Mucosa of stomach (tissue), 1 donor: ENCODE measurements at regions not wholly inside any gene's neighbourhood (a gene's known extent, or its start where the extent isn't known, plus 50 kb on each side); places are given as distances from the start of the nearest gene placed in this dataset.
"Not testable (repeated sequence)": the region's sequence is repeated elsewhere in the genome, so short reads cannot be mapped to it uniquely, and the experiment has no call there.

Source experiments
- H3K27me3 ChIP-seq: one replicate; pipeline ENCODE4 v1.7.0; 2013; ENCODE audit warnings: mild to moderate bottlenecking, low read length; ENCODE audit not compliant: control insufficient read depth, insufficient read depth
- H3K36me3 ChIP-seq: one replicate; pipeline ENCODE4 v1.7.0; 2013; ENCODE audit warnings: low read length; ENCODE audit not compliant: control insufficient read depth, insufficient read depth
- H3K4me1 ChIP-seq: one replicate; pipeline ENCODE4 v1.7.0; 2013; ENCODE audit warnings: mild to moderate bottlenecking, low read length; ENCODE audit not compliant: control insufficient read depth, insufficient read depth
- H3K4me3 ChIP-seq: one replicate; pipeline ENCODE4 v1.7.0; 2013; ENCODE audit warnings: low read length
- H3K9ac ChIP-seq: one replicate; pipeline ENCODE4 v1.7.0; 2013; ENCODE audit warnings: mild to moderate bottlenecking, low read length, moderate library complexity
- H3K9me3 ChIP-seq: one replicate; pipeline ENCODE4 v1.7.0; 2013; ENCODE audit warnings: mild to moderate bottlenecking, low read length, moderate library complexity; ENCODE audit not compliant: control insufficient read depth
- donor health status: Pancreatic carcinoma.

- Histone ChIP-seq H3K4me1 (no peaks in the 10 kb centered on the region), H3K27me3 (no peaks in the 10 kb centered on the region), H3K4me3 (no peak overlapping the region), H3K9me3 (no peaks in the 10 kb centered on the region), H3K36me3 (no peaks in the 10 kb centered on the region), H3K9ac (no peak overlapping the region)
Observed at GRCh38 chr1:166368030-166368429, 201.2 kb upstream of the FAM78B start.

GRCh38 chr1:166377896-166378295, 211.1 kb upstream of the FAM78B start:
- Histone ChIP-seq H3K36me3 (no peaks in the 10 kb centered on the region), H3K9me3 (no peaks in the 10 kb centered on the region), H3K27me3 (no peaks in the 10 kb centered on the region), H3K4me1 (no peaks in the 10 kb centered on the region), H3K4me3 (no peak overlapping the region), H3K9ac (no peak overlapping the region)

GRCh38 chr1:166378805-166379204, 212.0 kb upstream of the FAM78B start:
- Histone ChIP-seq H3K9ac (no peak overlapping the region), H3K4me3 (no peak overlapping the region), H3K27me3 (no peaks in the 10 kb centered on the region), H3K36me3 (no peaks in the 10 kb centered on the region), H3K4me1 (no peaks in the 10 kb centered on the region), H3K9me3 (no peaks in the 10 kb centered on the region)

- H3K4me1 ChIP-seq: no peaks in the 10 kb centered on the region
- H3K9ac ChIP-seq: no peak overlapping the region
- no peaks in the 10 kb centered on the region for H3K36me3 ChIP-seq
- no peaks in the 10 kb centered on the region for H3K9me3 ChIP-seq
- no peaks in the 10 kb centered on the region for H3K27me3 ChIP-seq
- no peak overlapping the region for H3K4me3 ChIP-seq
Observed at GRCh38 chr1:166379447-166379846, 212.6 kb upstream of the FAM78B start.

GRCh38 chr1:166383137-166383536, 216.3 kb upstream of the FAM78B start:
- Histone ChIP-seq H3K4me3 (no peak overlapping the region), H3K9ac (no peak overlapping the region), H3K27me3 (no peaks in the 10 kb centered on the region), H3K9me3 (no peaks in the 10 kb centered on the region), H3K36me3 (no peaks in the 10 kb centered on the region), H3K4me1 (no peaks in the 10 kb centered on the region)

DNA sequence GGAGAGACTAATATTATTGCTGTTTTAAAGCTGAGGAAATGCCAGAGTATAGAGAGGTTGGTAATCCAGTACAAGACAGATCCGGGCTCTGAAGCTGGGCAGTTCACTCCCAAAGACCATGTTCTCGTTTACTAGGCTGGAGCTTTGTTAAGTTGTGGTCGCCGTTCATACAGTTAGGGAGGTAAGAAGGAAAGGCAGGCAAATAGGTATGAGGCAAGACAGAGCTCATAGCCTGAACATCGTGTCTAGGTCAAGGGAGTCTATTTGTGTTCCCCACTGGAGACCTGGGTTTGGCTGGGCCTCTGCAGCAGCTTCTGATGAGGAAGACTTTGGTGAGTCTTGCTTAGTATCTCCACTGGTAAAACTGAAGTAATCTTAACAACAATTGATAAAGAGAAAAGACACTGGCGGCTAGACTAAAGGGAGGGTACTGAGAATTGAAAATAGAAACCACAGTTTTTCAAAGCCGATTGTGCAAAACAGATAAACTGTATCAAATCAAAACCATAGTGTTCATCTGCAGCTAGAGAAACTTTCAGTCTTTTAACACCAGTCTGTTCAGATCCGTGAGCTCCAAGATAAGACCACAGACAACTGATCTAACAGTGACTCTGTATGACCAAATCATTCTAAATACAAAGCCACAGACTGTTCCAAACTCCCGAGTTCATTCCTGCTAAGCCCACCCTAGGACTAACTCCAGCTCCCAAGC, 217.0 kb upstream of the FAM78B start:
- H3K4me3 ChIP-seq: no peak overlapping the region
- H3K27me3 ChIP-seq: no peaks in the 10 kb centered on the region
- no peaks in the 10 kb centered on the region for H3K4me1 ChIP-seq
- no peak overlapping the region for H3K9ac ChIP-seq
- no peaks in the 10 kb centered on the region for H3K36me3 ChIP-seq
- no peaks in the 10 kb centered on the region for H3K9me3 ChIP-seq

DNA sequence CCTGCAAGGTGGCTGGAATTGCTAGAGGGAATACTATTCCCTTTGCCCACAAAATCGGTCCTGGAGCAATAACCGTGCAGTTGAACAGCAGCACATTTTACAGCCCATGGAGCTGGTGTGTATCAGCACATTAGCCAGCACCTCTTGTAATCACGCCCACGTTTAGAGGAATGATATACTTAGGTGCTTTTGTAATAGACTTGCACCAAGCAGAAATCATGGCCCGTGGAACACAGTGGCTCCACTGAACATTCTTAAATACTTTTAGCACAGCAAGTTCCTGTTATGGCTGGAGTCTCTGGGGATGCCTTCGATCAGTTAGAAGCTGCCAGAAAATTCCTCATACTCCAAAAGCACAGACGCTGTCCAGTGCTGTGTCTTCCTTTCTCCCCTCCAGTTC, 218.1 kb upstream of the FAM78B start:
- Histone ChIP-seq H3K27me3 (no peaks in the 10 kb centered on the region), H3K36me3 (no peaks in the 10 kb centered on the region), H3K9ac (no peak overlapping the region), H3K4me1 (no peaks in the 10 kb centered on the region), H3K4me3 (no peak overlapping the region), H3K9me3 (no peaks in the 10 kb centered on the region)

GRCh38 chr1:166390366-166391033, 223.7 kb upstream of the FAM78B start:
- no peak overlapping the region for H3K4me3 ChIP-seq

GRCh38 chr1:166391279-166392066, 224.7 kb upstream of the FAM78B start:
- no peaks in the 10 kb centered on the region for H3K27me3 ChIP-seq

More at GRCh38 chr1:166390366-166391033, 223.7 kb upstream of the FAM78B start:
- Histone ChIP-seq H3K36me3 (no peaks in the 10 kb centered on the region), H3K27me3 (no peaks in the 10 kb centered on the region), H3K9me3 (no peaks in the 10 kb centered on the region), H3K4me1 (no peaks in the 10 kb centered on the region), H3K9ac (no peak overlapping the region)

DNA sequence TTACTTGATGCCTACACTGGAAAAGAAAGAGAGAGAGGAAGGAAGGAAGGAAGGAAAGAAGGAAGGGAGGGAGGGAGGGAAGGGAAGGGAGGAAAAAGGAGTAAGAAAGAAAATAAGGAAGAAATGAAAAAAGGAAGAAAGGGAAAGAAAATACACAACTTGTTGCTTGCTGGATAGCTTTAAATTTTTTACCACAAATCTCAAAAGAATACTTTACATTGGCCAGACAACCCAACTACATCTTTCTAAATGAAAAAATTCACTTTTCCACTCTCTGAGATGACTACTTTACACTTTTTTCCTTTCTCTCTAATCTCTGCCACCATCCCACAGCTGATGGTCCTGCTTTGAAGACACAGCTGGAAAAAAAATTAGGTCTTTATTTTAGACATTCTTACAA, 228.9 kb upstream of the FAM78B start:
- H3K4me3 ChIP-seq: no peak overlapping the region

More at GRCh38 chr1:166391279-166392066, 224.7 kb upstream of the FAM78B start:
- no peak overlapping the region for H3K9ac ChIP-seq
- H3K4me3 ChIP-seq: no peak overlapping the region
- H3K4me1 ChIP-seq: no peaks in the 10 kb centered on the region
- no peaks in the 10 kb centered on the region for H3K9me3 ChIP-seq
- H3K36me3 ChIP-seq: no peaks in the 10 kb centered on the region

DNA sequence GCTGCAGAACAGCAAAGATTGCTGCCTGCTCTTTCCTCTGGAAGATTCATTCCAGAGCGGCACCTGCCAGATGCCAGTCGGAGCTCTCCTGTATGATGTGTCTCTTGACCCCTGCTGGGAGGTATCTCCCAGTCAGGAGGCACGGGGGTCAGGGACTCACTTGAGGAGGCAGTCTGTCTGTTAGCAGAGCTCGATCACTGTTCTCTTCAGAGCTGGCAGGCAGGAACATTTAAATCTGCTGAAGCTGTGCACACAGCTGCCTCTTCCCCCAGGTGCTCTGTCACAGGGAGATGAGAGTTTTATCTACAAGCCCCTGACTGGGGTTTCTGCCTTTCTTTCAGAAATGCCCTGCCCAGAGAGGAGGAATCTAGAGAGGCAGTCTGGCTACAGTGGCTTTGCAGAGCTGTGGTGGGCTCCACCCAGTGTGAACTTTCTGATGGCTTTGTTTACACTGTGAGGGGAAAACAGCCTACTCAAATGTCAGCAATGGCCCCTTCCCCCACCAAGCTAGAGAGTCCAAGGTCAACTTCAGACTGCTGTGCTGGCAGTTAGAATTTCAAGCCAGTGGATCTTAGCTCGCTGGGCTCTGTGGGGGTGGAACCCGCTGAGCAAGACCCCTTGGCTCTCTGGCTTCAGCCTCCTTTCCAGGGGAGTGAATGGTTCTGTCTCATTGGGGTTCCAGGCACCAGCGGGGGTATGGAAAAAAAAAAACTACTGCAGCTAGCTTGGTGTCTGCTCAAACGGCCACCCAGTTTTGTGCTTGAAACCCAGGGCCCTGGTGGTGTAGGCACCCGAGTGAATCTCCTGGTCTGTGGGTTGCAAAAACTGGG, 242.7 kb upstream of the FAM78B start:
- H3K9ac ChIP-seq, H3K4me3 ChIP-seq, H3K9me3 ChIP-seq, H3K4me1 ChIP-seq, H3K27me3 ChIP-seq, H3K36me3 ChIP-seq: not testable (repeated sequence)

More for the DNA sequence above, 228.9 kb upstream of the FAM78B start:
- Histone ChIP-seq H3K36me3 (no peaks in the 10 kb centered on the region), H3K27me3 (no peaks in the 10 kb centered on the region), H3K9me3 (no peaks in the 10 kb centered on the region), H3K9ac (no peak overlapping the region), H3K4me1 (no peaks in the 10 kb centered on the region)
